ENCODE measurements at regions not wholly inside any gene's neighbourhood (a gene's known extent, or its start where the extent isn't known, plus 50 kb on each side); places are given as distances from the start of the nearest gene placed in this dataset.

- Histone ChIP-seq H3K4me1 (no peaks in the 10 kb centered on the region), H3K27ac (no peak overlapping the region), H3K27me3 (peaks cover 7% of the 10 kb centered on the region), H3K36me3 (no peaks in the 10 kb centered on the region), H3K4me3 (no peak overlapping the region), H3K9me3 (no peaks in the 10 kb centered on the region)
- 80 to 85% methylated on average over 2 to 5 of the region's 5 CpGs for whole genome bisulfite sequencing, 2 donors (ENCODE audit: low coverage in 1 of 2)
- TF ChIP-seq POLR2AphosphoS5 (IDR thresholded peaks at IDR 0.05): no peak
- TF ChIP-seq CTCF (IDR thresholded peaks at IDR 0.05): no peak
- no peak for TF ChIP-seq POLR2A (IDR thresholded peaks at IDR 0.05)
- no peak for TF ChIP-seq EP300 (IDR thresholded peaks at IDR 0.05; ENCODE audit: low read depth)
- no peak for DNase-seq
- in situ Hi-C loops (cut with MboI; ENCODE audit: low pct_ligation_motif_present in 1 of 4, low pct_unique_long_range_greater_than_20kb in 1 of 4, low sequenced_read_pairs in 3 of 4): no loop called here
- intact Hi-C loops (cut with DNase I; ENCODE audit: low total_unique reads): no loop called here
These were observed 666.0 kb downstream of the MED13L start for GRCh38 chr12:115611477-115611876.

- 79 to 83% methylated on average over 1 of the region's 1 CpG for WGBS, 2 donors (ENCODE audit: low coverage in 1 of 2)
- Histone ChIP-seq H3K36me3 (no peaks in the 10 kb centered on the region), H3K27me3 (peaks cover 19% of the 10 kb centered on the region), H3K9me3 (no peaks in the 10 kb centered on the region), H3K27ac (no peak overlapping the region), H3K4me3 (no peak overlapping the region), H3K4me1 (no peaks in the 10 kb centered on the region)
- intact Hi-C loops (cut with DNase I; ENCODE audit: low total_unique reads) (no loop called here), in situ Hi-C loops (cut with MboI; ENCODE audit: low pct_ligation_motif_present in 1 of 4, low pct_unique_long_range_greater_than_20kb in 1 of 4, low sequenced_read_pairs in 3 of 4) (no loop called here)
- TF ChIP-seq POLR2A (IDR thresholded peaks at IDR 0.05) (no peak), CTCF (IDR thresholded peaks at IDR 0.05) (no peak), EP300 (IDR thresholded peaks at IDR 0.05; ENCODE audit: low read depth) (no peak), POLR2AphosphoS5 (IDR thresholded peaks at IDR 0.05) (no peak)
- no peak for DNase-seq
These were observed 668.1 kb downstream of the MED13L start for GRCh38 chr12:115609347-115609746.

GRCh38 chr12:115606040-115606439 is 671.5 kb downstream of the MED13L start:
- intact Hi-C loops (cut with DNase I; ENCODE audit: low total_unique reads) (no loop called here), in situ Hi-C loops (cut with MboI; ENCODE audit: low pct_ligation_motif_present in 1 of 4, low pct_unique_long_range_greater_than_20kb in 1 of 4, low sequenced_read_pairs in 3 of 4) (no loop called here)
- Histone ChIP-seq H3K4me3 (no peak overlapping the region), H3K9me3 (no peaks in the 10 kb centered on the region), H3K36me3 (no peaks in the 10 kb centered on the region), H3K27me3 (peaks cover 31% of the 10 kb centered on the region), H3K4me1 (no peaks in the 10 kb centered on the region), H3K27ac (no peak overlapping the region)
- DNase-seq: no peak
- WGBS, 2 donors (ENCODE audit: low coverage in 1 of 2): 60 to 61% methylated on average over 1 to 17 of the region's 17 CpGs
- TF ChIP-seq EP300 (IDR thresholded peaks at IDR 0.05; ENCODE audit: low read depth): no peak
- no peak for TF ChIP-seq POLR2A (IDR thresholded peaks at IDR 0.05)
- no peak for TF ChIP-seq CTCF (IDR thresholded peaks at IDR 0.05)
- TF ChIP-seq POLR2AphosphoS5 (IDR thresholded peaks at IDR 0.05): no peak

GRCh38 chr12:115598871-115599811 is 678.4 kb downstream of the MED13L start:
- WGBS, 2 donors (ENCODE audit: low coverage in 1 of 2): 7 to 13% methylated on average over 6 to 43 of the region's 43 CpGs
- Histone ChIP-seq H3K4me1 (peaks cover 0 to 11% (median 4%) of the 10 kb centered on the region in 4 donors), H3K27ac (no peak overlapping the region), H3K36me3 (no peaks in the 10 kb centered on the region), H3K27me3 (peaks cover 29% of the 10 kb centered on the region), H3K4me3 (peak overlapping the region in 1 of 4 donors; percentile 21), H3K9me3 (no peaks in the 10 kb centered on the region)
- TF ChIP-seq CTCF (IDR thresholded peaks at IDR 0.05) (no peak), POLR2A (IDR thresholded peaks at IDR 0.05) (no peak), POLR2AphosphoS5 (IDR thresholded peaks at IDR 0.05) (no peak), EP300 (IDR thresholded peaks at IDR 0.05; ENCODE audit: low read depth) (no peak)
- peak; percentile 17 for DNase-seq
- in situ Hi-C loops (cut with MboI; ENCODE audit: low pct_ligation_motif_present in 1 of 4, low pct_unique_long_range_greater_than_20kb in 1 of 4, low sequenced_read_pairs in 3 of 4) (no loop called here), intact Hi-C loops (cut with DNase I; ENCODE audit: low total_unique reads) (no loop called here)
